Prostate gland (tissue), 2 donors: ENCODE measurements at regions not wholly inside any gene's neighbourhood (a gene's known extent, or its start where the extent isn't known, plus 50 kb on each side); places are given as distances from the start of the nearest gene placed in this dataset.

ENCODE experiments used
- POLR2A ChIP-seq: fragments of 450-650 bp; IDR thresholded peaks from one replicate; pipeline ENCODE4 v1.6.1; 2016; ENCODE audit warnings: antibody characterized with exemption, mild to moderate bottlenecking
- POLR2AphosphoS5 ChIP-seq: sonication (generic); formaldehyde crosslinking; IDR thresholded peaks from one replicate; pipeline ENCODE4 v1.6.1; 2017; ENCODE audit warnings: antibody characterized with exemption
- TF ChIP-seq, protein P1 (sequence below), 4 experiments: fragments of 200-600 bp in 2 of 4; fragments of 450-650 bp in 2 of 4; sonication (generic) in 2 of 4; IDR thresholded peaks; 1 replicate in 3 of 4; 2 replicates in 1 of 4; pipeline ENCODE4 v1.5.1; 2016 to 2019; ENCODE audit warnings: antibody characterized with exemption in 4 of 4, mild to moderate bottlenecking in 2 of 4, moderate library complexity in 2 of 4

DNA sequence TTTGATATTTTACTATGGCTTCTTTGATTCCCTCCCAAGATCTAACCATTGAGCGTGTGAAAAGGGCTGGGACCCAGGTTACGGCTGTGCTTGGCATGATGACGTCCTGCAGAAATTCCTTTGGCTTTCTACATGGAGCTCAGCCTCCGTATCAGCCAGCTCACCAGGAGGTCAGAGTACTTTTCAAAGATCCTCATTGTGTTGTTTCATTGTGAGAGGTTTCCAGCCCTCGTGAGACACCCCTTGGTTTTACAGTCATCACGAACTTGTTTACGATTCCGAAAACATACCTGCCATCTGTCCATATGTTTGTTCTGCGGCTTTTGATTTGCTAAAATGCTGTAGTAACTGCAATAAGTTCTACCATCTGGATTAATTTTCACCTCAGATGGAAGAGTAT is 453.1 kb downstream of the TMEM121 start:
- TF ChIP-seq POLR2A (no peak), POLR2AphosphoS5 (no peak)
- TF ChIP-seq, protein P1, sequence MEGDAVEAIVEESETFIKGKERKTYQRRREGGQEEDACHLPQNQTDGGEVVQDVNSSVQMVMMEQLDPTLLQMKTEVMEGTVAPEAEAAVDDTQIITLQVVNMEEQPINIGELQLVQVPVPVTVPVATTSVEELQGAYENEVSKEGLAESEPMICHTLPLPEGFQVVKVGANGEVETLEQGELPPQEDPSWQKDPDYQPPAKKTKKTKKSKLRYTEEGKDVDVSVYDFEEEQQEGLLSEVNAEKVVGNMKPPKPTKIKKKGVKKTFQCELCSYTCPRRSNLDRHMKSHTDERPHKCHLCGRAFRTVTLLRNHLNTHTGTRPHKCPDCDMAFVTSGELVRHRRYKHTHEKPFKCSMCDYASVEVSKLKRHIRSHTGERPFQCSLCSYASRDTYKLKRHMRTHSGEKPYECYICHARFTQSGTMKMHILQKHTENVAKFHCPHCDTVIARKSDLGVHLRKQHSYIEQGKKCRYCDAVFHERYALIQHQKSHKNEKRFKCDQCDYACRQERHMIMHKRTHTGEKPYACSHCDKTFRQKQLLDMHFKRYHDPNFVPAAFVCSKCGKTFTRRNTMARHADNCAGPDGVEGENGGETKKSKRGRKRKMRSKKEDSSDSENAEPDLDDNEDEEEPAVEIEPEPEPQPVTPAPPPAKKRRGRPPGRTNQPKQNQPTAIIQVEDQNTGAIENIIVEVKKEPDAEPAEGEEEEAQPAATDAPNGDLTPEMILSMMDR (IDR thresholded peaks at IDR 0.05): no peak
